ENCODE measurements at regions not wholly inside any gene's neighbourhood (a gene's known extent, or its start where the extent isn't known, plus 50 kb on each side); places are given as distances from the start of the nearest gene placed in this dataset.

GRCh38 chr2:467101-467500 lies 179.2 kb upstream of the ALKAL2 start:
- H3K4me2 ChIP-seq (ENCODE audit: low read depth, low read length): no peak overlapping the region
- DNase-seq (ENCODE audit: low spot score): no peak

More at GRCh38 chr2:467101-467500, 179.2 kb upstream of the ALKAL2 start:
- intact Hi-C loops (cut with micrococcal nuclease; ENCODE audit: unreplicated experiment) (no loop called here), in situ Hi-C loops (cut with HindIII; ENCODE audit: extremely low pct_ligation_motif_present, low pct_unique_long_range_greater_than_20kb) (no loop called here)
- H3K9ac ChIP-seq (ENCODE audit: insufficient read depth, low read depth, low read length): no peak overlapping the region
- CTCF ChIA-PET (ENCODE audit: low intra/inter-chr PET ratio, low total read pairs): no interaction called here
- no peak overlapping the region for H3K4me3 ChIP-seq (replicated peaks in 1 of 3; ENCODE audit: insufficient read depth in 1 of 3, low read depth in 2 of 3, low read length in 3 of 3)
- H3K27ac ChIP-seq (ENCODE audit: extremely low read length, insufficient read depth, low read length): no peak overlapping the region
- H3K4me1 ChIP-seq (ENCODE audit: insufficient read depth, low read length): no peaks in the 10 kb centered on the region
- H4K20me1 ChIP-seq (ENCODE audit: insufficient read depth, low read length): peaks cover 3% of the 10 kb centered on the region; the same call in 1 of the 2 replicates
- WGBS (ENCODE audit: low lambda C conversion rate): 26% methylated on average over 15 of the region's 15 CpGs
- peaks cover 7 to 55% of the 10 kb centered on the region in 2 experiments for H3K27me3 ChIP-seq (ENCODE audit: control insufficient read depth in 1 of 2, insufficient read depth in 2 of 2, low read length in 2 of 2)
- H3K9me3 ChIP-seq (ENCODE audit: low read length): no peaks in the 10 kb centered on the region
- ATAC-seq: no peak
- H3K36me3 ChIP-seq (replicated peaks in 1 of 2; ENCODE audit: control insufficient read depth in 1 of 2, insufficient read depth in 2 of 2, low read length in 2 of 2): no peaks in the 10 kb centered on the region
- TF ChIP-seq AKNA (CRISPR knock-in tag; IDR thresholded peaks at IDR 0.05; ENCODE audit: borderline replicate concordance): no peak
- TF ChIP-seq HNRNPLL (IDR thresholded peaks at IDR 0.05; ENCODE audit: low read depth, low read length, poor library complexity, severe bottlenecking): peak; percentile 9
- POLR2A ChIA-PET: no interaction called here
- H2AFZ ChIP-seq (ENCODE audit: low read length): no peak overlapping the region
- FAIRE-seq: no peak
- no peaks in the 10 kb centered on the region for H3K79me2 ChIP-seq (ENCODE audit: insufficient read depth, low read length)
- no TSS peak for BruUV-seq (replicated peaks)

Data from HepG2 (cell line).